IMR-90 (cell line): ENCODE measurements at regions not wholly inside any gene's neighbourhood (a gene's known extent, or its start where the extent isn't known, plus 50 kb on each side); places are given as distances from the start of the nearest gene placed in this dataset.

Source experiments
- ATAC-seq: fragments of 200-7000 bp; cut with Tn5 transposase; 2 replicates; pipeline ENCODE4 v1.9.1; 2020; ENCODE audit warnings: low read depth, mild to moderate bottlenecking, moderate library complexity
- BruUV-seq: library from RNA; stranded (reverse); fragments of 400-500 nt; replicated peaks from 2 replicates; lab custom pipeline; 2021; lab: Mats Ljungman, UMichigan
- CTCF ChIA-PET: fragments of 300-600 bp; formaldehyde crosslinking; extraction: SDS; loops from one replicate; lab custom pipeline; 2021; ENCODE audit warnings: antibody characterized with exemption; lab: Yijun Ruan, JAX
- POLR2A ChIA-PET: fragments of 300-600 bp; sonication (Branson Sonifier 250); formaldehyde crosslinking; loops from one replicate; lab custom pipeline; 2022; ENCODE audit warnings: antibody characterized with exemption; ENCODE audit not compliant: unreplicated experiment; lab: Charles Lee
- DNase-seq: peaks from one replicate; pipeline ENCODE4 v3.0.0; 2013
- H2AFZ ChIP-seq: replicated peaks from 2 replicates; pipeline ENCODE3; 2013; ENCODE audit warnings: low read length, mild to moderate bottlenecking; ENCODE audit not compliant: poor library complexity
- H2AK5ac ChIP-seq: 2 replicates; pipeline ENCODE4 v1.6.1; 2013; ENCODE audit warnings: low read depth, low read length, inconsistent platforms
- H2AK9ac ChIP-seq: replicated peaks from 2 replicates; pipeline ENCODE3; 2013; ENCODE audit warnings: mild to moderate bottlenecking, low read depth, low read length, moderate library complexity; ENCODE audit not compliant: poor library complexity
- H2BK120ac ChIP-seq: 2 replicates; pipeline ENCODE4 v1.6.1; 2013; ENCODE audit warnings: low read depth, low read length, inconsistent platforms
- H2BK15ac ChIP-seq: 3 replicates; pipeline ENCODE4 v1.6.1; 2013; ENCODE audit warnings: low read depth, low read length, inconsistent platforms
- H2BK20ac ChIP-seq: 2 replicates; pipeline ENCODE4 v1.6.1; 2013; ENCODE audit warnings: low read depth, mild to moderate bottlenecking, inconsistent platforms, low read length, moderate library complexity
- H2BK5ac ChIP-seq: 2 replicates; pipeline ENCODE4 v1.6.1; 2013; ENCODE audit warnings: mild to moderate bottlenecking, low read depth, low read length, inconsistent platforms; ENCODE audit not compliant: poor library complexity, severe bottlenecking
- H3K14ac ChIP-seq: replicated peaks from 2 replicates; pipeline ENCODE4 v1.6.1; 2013; ENCODE audit warnings: low read depth, low read length, inconsistent platforms
- H3K18ac ChIP-seq: 2 replicates; pipeline ENCODE4 v1.6.1; 2013; ENCODE audit warnings: low read depth, low read length, control low read depth
- H3K23ac ChIP-seq: 2 replicates; pipeline ENCODE4 v1.6.1; 2013; ENCODE audit warnings: low read depth, low read length, inconsistent platforms
- H3K27ac ChIP-seq: 2 replicates; pipeline ENCODE4 v1.5.1; 2013; ENCODE audit warnings: mild to moderate bottlenecking, control low read depth, low read length; ENCODE audit not compliant: insufficient read depth
- H3K27me3 ChIP-seq: 2 replicates; pipeline ENCODE4 v1.6.1; 2013; ENCODE audit warnings: low read length; ENCODE audit not compliant: control insufficient read depth, insufficient read depth
- H3K36me3 ChIP-seq: 2 replicates; pipeline ENCODE4 v1.6.1; 2013; ENCODE audit warnings: low read length, mixed read lengths; ENCODE audit not compliant: control insufficient read depth, insufficient read depth
- H3K4ac ChIP-seq: 2 replicates; pipeline ENCODE4 v1.6.1; 2013; ENCODE audit warnings: low read depth, low read length, inconsistent platforms
- H3K4me1 ChIP-seq: 2 replicates; pipeline ENCODE4 v1.6.1; 2013; ENCODE audit warnings: low read length, mixed read lengths; ENCODE audit not compliant: control insufficient read depth, insufficient read depth
- H3K4me2 ChIP-seq: 2 replicates; pipeline ENCODE4 v1.6.1; 2013; ENCODE audit warnings: low read depth, mild to moderate bottlenecking, control low read depth, low read length, moderate library complexity
- H3K4me3 ChIP-seq: 2 replicates; pipeline ENCODE4 v1.5.1; 2013; ENCODE audit warnings: low read depth, mild to moderate bottlenecking, control low read depth, low read length, moderate library complexity; ENCODE audit not compliant: insufficient read depth
- H3K56ac ChIP-seq: 2 replicates; pipeline ENCODE4 v1.6.1; 2013; ENCODE audit warnings: low read length, inconsistent platforms; ENCODE audit not compliant: insufficient read depth; ENCODE audit errors: extremely low read depth
- H3K79me1 ChIP-seq, 2 experiments: 2 replicates each; pipeline ENCODE4 v1.6.1; 2013; ENCODE audit warnings: low read length in 2 of 2, inconsistent platforms in 1 of 2, low read depth in 1 of 2
- H3K9ac ChIP-seq: 2 replicates; pipeline ENCODE4 v1.6.1; 2013; ENCODE audit warnings: low read depth, low read length, control low read depth
- H3K9me1 ChIP-seq: 2 replicates; pipeline ENCODE4 v1.6.1; 2013; ENCODE audit warnings: low read length, inconsistent platforms; ENCODE audit not compliant: insufficient read depth
- H3K9me3 ChIP-seq: 2 replicates; pipeline ENCODE4 v1.6.1; 2013; ENCODE audit warnings: low read length; ENCODE audit not compliant: control insufficient read depth, insufficient read depth
- H4K20me1 ChIP-seq: 2 replicates; pipeline ENCODE4 v1.6.1; 2013; ENCODE audit warnings: low read length, inconsistent platforms; ENCODE audit not compliant: insufficient read depth
- H4K5ac ChIP-seq: 2 replicates; pipeline ENCODE4 v1.6.1; 2013; ENCODE audit warnings: mild to moderate bottlenecking, low read depth, low read length, control low read depth
- H4K8ac ChIP-seq, 2 experiments: 2 replicates each; pipeline ENCODE4 v1.6.1; 2013; ENCODE audit warnings: low read depth in 2 of 2, low read length in 2 of 2, control low read depth in 1 of 2, inconsistent platforms in 1 of 2
- H4K91ac ChIP-seq: 2 replicates; pipeline ENCODE4 v1.6.1; 2013; ENCODE audit warnings: low read depth, low read length, inconsistent platforms; ENCODE audit not compliant: insufficient read depth
- BHLHE40 ChIP-seq: fragments of 150-350 bp; IDR thresholded peaks from 2 replicates; pipeline ENCODE4 v1.6.1; 2016; ENCODE audit warnings: mild to moderate bottlenecking, low read depth, low read length
- ELK1 ChIP-seq: fragments of 150-350 bp; IDR thresholded peaks from 2 replicates; pipeline ENCODE4 v1.6.1; 2016; ENCODE audit warnings: low read depth, mild to moderate bottlenecking, low read length, moderate library complexity, borderline replicate concordance
- MAFK ChIP-seq: IDR thresholded peaks from 2 replicates; pipeline ENCODE4 v1.6.1; 2012; ENCODE audit warnings: low read depth, low read length, improper control_type of control experiment
- MAZ ChIP-seq: IDR thresholded peaks from 2 replicates; pipeline ENCODE4 v1.6.1; 2012; ENCODE audit warnings: low read depth, mild to moderate bottlenecking, low read length, improper control_type of control experiment, moderate library complexity, borderline replicate concordance
- WGBS, 2 experiments: methylation state at CpG; one replicate each; pipeline versions ENCODE4 v1.1.5 to v1.1.7; 2013; ENCODE audit warnings: missing lambda C conversion rate in 2 of 2; ENCODE audit not compliant: insufficient read length in 1 of 2; ENCODE audit errors: extremely low coverage in 2 of 2; 5-methylcytosine and 5-hydroxymethylcytosine counted together
- dilution Hi-C: fragments of 300-500 bp; cut with HindIII; formaldehyde crosslinking; loops from one replicate; pipeline ENCODE4 v1.14.3; 2018; ENCODE audit warnings: low sequenced_read_pairs; ENCODE audit not compliant: unreplicated experiment
- in situ Hi-C: fragments of 300-500 bp; cut with MboI; formaldehyde crosslinking; loops from 3 replicates; pipeline ENCODE4 v1.14.3; 2019; ENCODE audit warnings: low sequenced_read_pairs, inconsistent platforms, mixed read lengths
- intact Hi-C: fragments of 100-400 bp; cut with micrococcal nuclease; formaldehyde crosslinking; loops from 2 replicates; pipeline ENCODE4 v1.10.0; 2022

GRCh38 chr1:96366516-96366915 is 355.1 kb upstream of the PTBP2 start:
- Histone ChIP-seq H3K27ac (no peak overlapping the region), H2AK9ac (no peak overlapping the region), H4K20me1 (no peaks in the 10 kb centered on the region), H2BK120ac (no peak overlapping the region), H3K4me3 (no peak overlapping the region), H3K14ac (no peak overlapping the region), H3K4ac (0 out of 2 replicates have a peak overlapping the region, but pooled peaks have one; percentile 4), H3K9me3 (no peaks in the 10 kb centered on the region), H3K18ac (no peak overlapping the region), H2AFZ (no peak overlapping the region), H3K27me3 (no peaks in the 10 kb centered on the region), H2BK15ac (peak overlapping the region; percentile 40; the same call in 1 of the 3 replicates), H3K23ac (no peak overlapping the region), H3K4me1 (peaks cover 24% of the 10 kb centered on the region), H3K56ac (no peak overlapping the region), H4K8ac (no peak overlapping the region), H3K9ac (no peak overlapping the region), H4K91ac (no peak overlapping the region), H3K4me2 (no peak overlapping the region), H4K5ac (no peak overlapping the region), H2BK5ac (no peak overlapping the region), H3K79me1 (no peaks in the 10 kb centered on the region), H3K9me1 (peaks cover 4% of the 10 kb centered on the region), H3K36me3 (no peaks in the 10 kb centered on the region), H2BK20ac (peak overlapping the region; percentile 55; the same call in 1 of the 2 replicates), H2AK5ac (no peak overlapping the region)
- no CpG with 5 or more reads among the region's 2 CpGs for WGBS, 2 experiments
- ChIA-PET POLR2A (interaction anchor here (0.6 kb wide), 1 partner anchor 316 kb away, joined by 5 read pairs; no protein-coding TSS in a partner anchor), CTCF (interaction anchor here (1.6 kb wide), 1 partner anchor 131 kb away, joined by 4 read pairs; no protein-coding TSS in a partner anchor)
- ATAC-seq (no peak), DNase-seq (no peak)
- dilution Hi-C loops (no loop called here), in situ Hi-C loops (no loop called here), intact Hi-C loops (no loop called here)
- no peak for TF ChIP-seq MAFK
- TF ChIP-seq ELK1, result no peak
- TF ChIP-seq BHLHE40, result no peak
- no peak for TF ChIP-seq MAZ
- no TSS peak for BruUV-seq
